ENCODE measurements at regions not wholly inside any gene's neighbourhood (a gene's known extent, or its start where the extent isn't known, plus 50 kb on each side); places are given as distances from the start of the nearest gene placed in this dataset.
"Not testable (repeated sequence)": the region's sequence is repeated elsewhere in the genome, so short reads cannot be mapped to it uniquely, and the experiment has no call there.

GRCh38 chr9:66736686-66737085 is 163.8 kb upstream of the ZNF658 start:
- not testable (repeated sequence) for H3K36me3 ChIP-seq; H3K27ac ChIP-seq; H3K27me3 ChIP-seq; H3K4me1 ChIP-seq (ENCODE audit: control insufficient read depth in 1 of 2, insufficient read depth in 1 of 2, low read depth in 1 of 2, low read length in 1 of 2); H3K9me3 ChIP-seq; H3K4me3 ChIP-seq (ENCODE audit: low read depth in 1 of 2, low read length in 1 of 2)

GRCh38 chr9:66738418-66738817 is 162.1 kb upstream of the ZNF658 start:
- H3K36me3 ChIP-seq; H3K4me3 ChIP-seq (ENCODE audit: low read depth in 1 of 2, low read length in 1 of 2); H3K27ac ChIP-seq; H3K27me3 ChIP-seq; H3K9me3 ChIP-seq; H3K4me1 ChIP-seq (ENCODE audit: control insufficient read depth in 1 of 2, insufficient read depth in 1 of 2, low read depth in 1 of 2, low read length in 1 of 2): not testable (repeated sequence)

GRCh38 chr9:66740136-66740535 is 160.4 kb upstream of the ZNF658 start:
- not testable (repeated sequence) for H3K4me3 ChIP-seq (ENCODE audit: low read depth in 1 of 2, low read length in 1 of 2)

GRCh38 chr9:66745846-66746245 is 154.7 kb upstream of the ZNF658 start:
- H3K4me1 ChIP-seq (ENCODE audit: control insufficient read depth in 1 of 2, insufficient read depth in 1 of 2, low read depth in 1 of 2, low read length in 1 of 2); H3K4me3 ChIP-seq (ENCODE audit: low read depth in 1 of 2, low read length in 1 of 2); H3K9me3 ChIP-seq; H3K27ac ChIP-seq; H3K36me3 ChIP-seq; H3K27me3 ChIP-seq: not testable (repeated sequence)

More at GRCh38 chr9:66740136-66740535, 160.4 kb upstream of the ZNF658 start:
- not testable (repeated sequence) for H3K36me3 ChIP-seq; H3K4me1 ChIP-seq (ENCODE audit: control insufficient read depth in 1 of 2, insufficient read depth in 1 of 2, low read depth in 1 of 2, low read length in 1 of 2); H3K9me3 ChIP-seq; H3K27ac ChIP-seq; H3K27me3 ChIP-seq

GRCh38 chr9:66752324-66752923 is 148.1 kb upstream of the ZNF658 start:
- H3K9me3 ChIP-seq; H3K27ac ChIP-seq; H3K27me3 ChIP-seq; H3K36me3 ChIP-seq; H3K4me3 ChIP-seq (ENCODE audit: low read depth in 1 of 2, low read length in 1 of 2); H3K4me1 ChIP-seq (ENCODE audit: control insufficient read depth in 1 of 2, insufficient read depth in 1 of 2, low read depth in 1 of 2, low read length in 1 of 2): not testable (repeated sequence)

GRCh38 chr9:66759825-66760492 is 140.6 kb upstream of the ZNF658 start:
- not testable (repeated sequence) for H3K27me3 ChIP-seq; H3K4me1 ChIP-seq (ENCODE audit: control insufficient read depth in 1 of 2, insufficient read depth in 1 of 2, low read depth in 1 of 2, low read length in 1 of 2); H3K27ac ChIP-seq; H3K9me3 ChIP-seq; H3K4me3 ChIP-seq (ENCODE audit: low read depth in 1 of 2, low read length in 1 of 2); H3K36me3 ChIP-seq

- not testable (repeated sequence) for H3K27me3 ChIP-seq; H3K9me3 ChIP-seq; H3K4me3 ChIP-seq (ENCODE audit: low read depth in 1 of 2, low read length in 1 of 2); H3K36me3 ChIP-seq; H3K27ac ChIP-seq; H3K4me1 ChIP-seq (ENCODE audit: control insufficient read depth in 1 of 2, insufficient read depth in 1 of 2, low read depth in 1 of 2, low read length in 1 of 2)
Observed at GRCh38 chr9:66764799-66765493, 135.6 kb upstream of the ZNF658 start.

GRCh38 chr9:66765531-66765930 is 135.0 kb upstream of the ZNF658 start:
- H3K4me3 ChIP-seq (ENCODE audit: low read depth in 1 of 2, low read length in 1 of 2); H3K4me1 ChIP-seq (ENCODE audit: control insufficient read depth in 1 of 2, insufficient read depth in 1 of 2, low read depth in 1 of 2, low read length in 1 of 2); H3K9me3 ChIP-seq; H3K36me3 ChIP-seq; H3K27ac ChIP-seq; H3K27me3 ChIP-seq: not testable (repeated sequence)

- not testable (repeated sequence) for H3K27ac ChIP-seq; H3K9me3 ChIP-seq; H3K4me3 ChIP-seq (ENCODE audit: low read depth in 1 of 2, low read length in 1 of 2); H3K36me3 ChIP-seq; H3K27me3 ChIP-seq; H3K4me1 ChIP-seq (ENCODE audit: control insufficient read depth in 1 of 2, insufficient read depth in 1 of 2, low read depth in 1 of 2, low read length in 1 of 2)
Observed at GRCh38 chr9:66771504-66771903, 129.0 kb upstream of the ZNF658 start.

- not testable (repeated sequence) for H3K27me3 ChIP-seq; H3K9me3 ChIP-seq; H3K4me3 ChIP-seq (ENCODE audit: low read depth in 1 of 2, low read length in 1 of 2); H3K36me3 ChIP-seq; H3K27ac ChIP-seq; H3K4me1 ChIP-seq (ENCODE audit: control insufficient read depth in 1 of 2, insufficient read depth in 1 of 2, low read depth in 1 of 2, low read length in 1 of 2)
Observed at GRCh38 chr9:66774618-66775017, 125.9 kb upstream of the ZNF658 start.

GRCh38 chr9:66779944-66780661 is 120.4 kb upstream of the ZNF658 start:
- H3K9me3 ChIP-seq; H3K36me3 ChIP-seq; H3K4me3 ChIP-seq (ENCODE audit: low read depth in 1 of 2, low read length in 1 of 2); H3K27me3 ChIP-seq: not testable (repeated sequence)
- Histone ChIP-seq H3K4me1 (ENCODE audit: control insufficient read depth in 1 of 2, insufficient read depth in 1 of 2, low read depth in 1 of 2, low read length in 1 of 2) (peaks cover 10 to 15% of the 10 kb centered on the region in 2 experiments), H3K27ac (peak overlapping the region; percentile 69)

- Histone ChIP-seq H3K4me1 (ENCODE audit: control insufficient read depth in 1 of 2, insufficient read depth in 1 of 2, low read depth in 1 of 2, low read length in 1 of 2) (peaks cover 10 to 15% of the 10 kb centered on the region in 2 experiments), H3K27ac (peak overlapping the region; percentile 76)
- H3K4me3 ChIP-seq (ENCODE audit: low read depth in 1 of 2, low read length in 1 of 2); H3K36me3 ChIP-seq; H3K27me3 ChIP-seq; H3K9me3 ChIP-seq: not testable (repeated sequence)
Observed at GRCh38 chr9:66781240-66781639, 119.3 kb upstream of the ZNF658 start.

- Histone ChIP-seq H3K27ac (peak overlapping the region; percentile 76), H3K4me1 (ENCODE audit: control insufficient read depth in 1 of 2, insufficient read depth in 1 of 2, low read depth in 1 of 2, low read length in 1 of 2) (peaks cover 10 to 15% of the 10 kb centered on the region in 2 experiments)
- not testable (repeated sequence) for H3K9me3 ChIP-seq; H3K4me3 ChIP-seq (ENCODE audit: low read depth in 1 of 2, low read length in 1 of 2); H3K36me3 ChIP-seq; H3K27me3 ChIP-seq
Observed at GRCh38 chr9:66782010-66782409, 118.5 kb upstream of the ZNF658 start.

Data from neutrophil (primary cell).